ENCODE measurements at regions not wholly inside any gene's neighbourhood (a gene's known extent, or its start where the extent isn't known, plus 50 kb on each side); places are given as distances from the start of the nearest gene placed in this dataset.
"Not testable (repeated sequence)": the region's sequence is repeated elsewhere in the genome, so short reads cannot be mapped to it uniquely, and the experiment has no call there.

DNA sequence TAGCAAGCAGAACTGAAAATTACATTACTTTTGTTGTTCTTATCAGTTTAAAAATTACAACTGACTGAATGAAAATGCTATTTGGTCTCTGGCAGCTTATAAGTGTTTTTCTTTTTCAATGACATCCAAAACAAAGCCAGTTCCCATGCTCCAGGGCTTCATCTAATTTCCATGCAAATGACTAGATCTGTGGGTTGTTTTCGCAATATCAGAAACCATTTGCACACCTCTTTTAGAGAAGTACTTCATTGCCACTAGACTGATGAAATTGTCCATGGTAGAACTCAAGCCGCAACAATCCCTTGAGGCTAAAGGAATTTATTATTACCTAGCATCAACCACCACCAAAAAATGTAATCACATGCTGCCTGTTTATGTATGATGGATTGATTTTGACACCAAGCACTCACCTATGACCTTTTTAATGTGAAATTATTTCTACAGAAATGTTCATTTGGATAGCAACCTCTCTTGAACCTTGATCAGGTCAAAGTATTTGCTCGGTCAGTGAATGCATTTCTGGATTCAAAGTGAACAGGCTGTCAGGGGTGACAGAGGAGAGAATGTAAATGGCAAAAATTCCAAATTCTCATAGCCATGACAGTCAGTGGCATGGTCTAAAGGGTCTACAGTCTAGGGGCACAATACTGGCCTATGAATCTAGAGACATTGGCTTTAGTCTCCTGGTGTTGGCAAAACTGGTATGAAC is 769.3 kb downstream of the SORCS1 start:
- no peak for DNase-seq (ENCODE audit: low read depth in 2 of 3, low spot score in 2 of 3)

DNA sequence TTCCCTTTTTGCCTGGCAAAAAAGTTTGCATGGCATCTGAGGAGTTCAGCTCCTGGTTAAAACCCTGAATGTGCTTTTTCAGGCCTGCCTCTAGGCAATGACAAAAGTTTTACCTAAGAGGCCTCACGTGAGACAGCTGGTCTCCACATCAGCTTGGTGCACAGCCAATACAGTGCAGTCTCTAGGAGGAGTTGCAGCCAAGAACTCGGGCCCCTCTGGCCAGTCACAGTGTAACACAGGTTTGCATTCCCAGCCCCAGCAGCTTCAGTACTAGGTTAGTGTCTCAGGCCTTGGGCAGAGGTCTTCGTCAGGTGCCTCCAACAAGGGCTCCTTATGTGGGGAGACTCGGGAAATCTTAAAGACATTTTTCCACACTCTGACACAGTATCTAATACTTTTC is 771.7 kb downstream of the SORCS1 start:
- DNase-seq (ENCODE audit: low read depth in 2 of 3, low spot score in 2 of 3), result no peak

DNA sequence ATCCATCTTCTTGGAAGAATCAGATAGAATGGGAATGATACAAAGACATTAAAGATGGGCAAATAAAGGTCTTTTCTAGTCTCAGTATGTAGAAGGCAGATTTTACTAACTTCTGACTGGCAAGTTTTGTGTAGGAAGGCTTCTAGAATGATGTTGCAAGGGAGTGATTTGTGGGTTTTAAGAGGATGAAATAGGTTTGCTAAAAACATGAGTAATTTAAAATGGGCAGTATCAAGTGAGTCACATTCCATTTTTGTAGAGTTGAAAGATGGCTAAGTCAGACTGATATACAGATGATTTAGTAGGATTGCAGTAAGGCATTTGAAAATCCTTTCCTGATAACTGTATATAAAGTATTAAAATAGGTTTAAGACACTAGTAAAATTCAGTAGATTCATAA is 777.4 kb downstream of the SORCS1 start:
- no peak for DNase-seq (ENCODE audit: low read depth in 2 of 3, low spot score in 2 of 3)

DNA sequence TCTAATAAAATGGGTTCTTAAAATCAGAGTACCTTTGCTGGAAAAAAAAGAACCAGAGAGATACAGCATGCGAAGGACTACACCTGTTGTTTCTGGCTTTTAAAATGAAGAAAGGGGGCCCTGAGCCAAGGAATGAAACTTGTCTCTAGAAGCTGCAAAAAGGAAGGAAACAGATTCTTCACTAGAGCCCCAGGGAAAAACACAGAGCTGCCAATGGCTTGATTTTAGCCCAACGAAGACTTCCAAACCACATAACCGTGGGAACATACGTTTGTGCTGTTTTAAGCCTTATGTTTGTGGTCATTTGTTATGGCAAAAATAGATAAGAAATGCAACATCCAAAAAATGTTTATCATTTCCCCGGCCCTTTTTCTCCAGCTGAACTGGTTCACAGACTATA is 780.0 kb downstream of the SORCS1 start:
- DNase-seq (ENCODE audit: low read depth in 2 of 3, low spot score in 2 of 3), result no peak

DNA sequence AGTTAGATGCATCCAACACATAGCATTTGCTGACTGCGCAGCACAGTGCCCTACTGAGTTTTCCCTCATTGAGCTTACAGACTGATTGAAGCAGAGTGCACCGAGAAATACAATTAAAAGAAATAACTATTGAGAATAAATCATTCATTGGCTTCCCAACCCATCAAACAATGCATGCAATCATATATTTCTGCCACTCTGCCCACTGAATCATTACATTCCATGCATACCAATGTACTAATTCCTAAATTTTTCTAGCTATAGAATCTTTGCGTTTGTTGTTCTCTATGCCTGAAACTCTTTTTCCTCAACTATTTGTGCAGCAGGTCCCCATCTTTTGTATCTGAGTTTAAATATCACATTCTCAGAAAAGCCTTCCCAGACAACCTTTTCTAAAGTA is 783.8 kb downstream of the SORCS1 start:
- DNase-seq (ENCODE audit: low read depth in 2 of 3, low spot score in 2 of 3), result no peak

DNA sequence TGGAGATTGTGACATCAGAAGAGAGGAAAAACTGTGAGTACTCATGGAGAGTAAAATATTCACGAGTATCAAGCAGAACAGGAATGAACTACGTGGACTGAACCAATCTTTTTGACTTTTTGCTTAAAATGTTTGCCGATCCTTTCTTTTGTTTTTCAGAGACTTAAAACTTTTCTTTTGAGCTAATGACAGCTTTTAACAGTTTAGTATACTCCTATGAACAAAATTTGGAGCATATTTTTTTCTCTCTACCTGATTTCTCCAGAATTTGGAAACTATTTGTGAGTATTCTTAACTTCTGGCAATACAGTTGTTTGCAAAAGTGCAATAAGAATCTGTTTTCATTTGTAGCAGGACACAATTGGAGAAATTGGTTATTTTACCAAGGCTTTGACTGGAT is 786.3 kb downstream of the SORCS1 start:
- no peak for DNase-seq (ENCODE audit: low read depth in 2 of 3, low spot score in 2 of 3)

DNA sequence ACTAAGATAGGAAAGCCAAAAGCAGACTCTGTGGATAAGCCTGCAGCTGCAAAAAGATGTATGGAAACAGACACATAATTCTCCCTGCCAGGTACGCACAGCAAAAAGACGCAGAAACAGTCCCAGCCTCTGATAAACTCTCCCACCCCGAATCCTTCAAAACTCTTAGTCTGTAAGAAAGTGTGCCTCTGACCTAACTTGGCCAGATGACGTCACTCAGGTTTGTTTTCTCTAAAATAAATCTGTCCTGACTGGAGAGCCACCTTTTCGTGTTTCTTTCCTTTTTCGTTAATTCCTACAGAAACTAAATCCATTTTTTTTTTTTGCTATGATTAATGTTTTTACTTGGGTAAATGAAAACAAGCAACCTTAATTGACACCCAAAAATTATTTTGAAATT is 793.8 kb downstream of the SORCS1 start:
- no peak for DNase-seq (ENCODE audit: low read depth in 2 of 3, low spot score in 2 of 3)

DNA sequence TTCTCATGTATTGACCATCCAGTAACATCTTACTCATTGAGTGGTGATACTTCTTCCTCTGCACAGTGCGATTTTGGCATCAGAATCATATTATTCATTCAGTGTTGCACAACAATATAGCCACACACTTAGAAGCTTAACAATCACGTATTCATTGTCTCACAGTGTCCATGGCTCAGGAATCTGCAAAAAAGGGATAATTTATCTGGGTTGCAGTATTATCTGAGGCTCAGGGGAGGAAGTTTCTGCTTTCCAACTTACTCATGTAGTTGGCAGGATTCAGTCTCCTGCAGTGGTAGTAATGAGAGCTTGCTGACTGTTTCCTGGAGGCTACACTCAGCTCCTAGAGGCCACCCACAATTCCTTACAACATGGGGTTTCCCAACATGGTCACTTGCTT is 803.6 kb downstream of the SORCS1 start:
- no peak for DNase-seq (ENCODE audit: low read depth in 2 of 3, low spot score in 2 of 3)

DNA sequence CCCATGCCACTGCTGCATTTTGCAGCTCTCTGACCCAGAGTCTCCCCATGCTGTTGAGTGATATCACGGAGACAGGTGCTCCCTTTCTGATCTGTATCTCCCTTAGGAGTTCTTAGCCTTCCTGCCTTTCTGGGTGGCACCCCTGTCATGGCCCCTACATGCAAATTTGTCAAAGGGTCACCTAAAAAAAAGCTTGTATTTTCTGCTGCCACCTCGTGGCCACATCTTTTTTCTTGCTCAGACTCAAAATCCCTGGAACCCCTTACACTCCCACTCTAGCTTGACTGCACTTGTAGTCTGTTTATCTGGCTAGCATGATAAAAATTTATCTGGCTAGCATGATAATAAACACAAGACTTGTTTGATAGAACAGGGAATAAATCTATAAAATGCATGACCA is 809.1 kb downstream of the SORCS1 start:
- no peak for DNase-seq (ENCODE audit: low read depth in 2 of 3, low spot score in 2 of 3)

DNA sequence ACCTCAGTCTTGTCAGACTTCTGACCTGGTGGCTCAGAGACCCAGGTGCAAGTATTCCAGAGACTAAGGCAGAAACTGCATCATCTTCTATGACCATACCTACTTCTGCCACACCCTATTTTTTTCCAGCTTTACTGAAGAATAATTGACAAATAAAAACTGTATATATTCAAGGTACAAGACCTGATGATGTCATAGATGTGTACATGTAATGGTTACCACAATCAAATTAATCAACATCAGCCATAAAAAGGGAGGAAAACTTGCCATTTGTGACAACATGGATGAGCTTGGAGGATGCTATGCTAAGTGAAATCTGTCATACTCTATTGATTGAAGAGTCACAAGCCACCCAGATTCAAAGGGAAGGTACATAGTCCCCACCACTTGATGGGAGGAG is 815.6 kb downstream of the SORCS1 start:
- DNase-seq (ENCODE audit: low read depth in 2 of 3, low spot score in 2 of 3), result no peak

DNA sequence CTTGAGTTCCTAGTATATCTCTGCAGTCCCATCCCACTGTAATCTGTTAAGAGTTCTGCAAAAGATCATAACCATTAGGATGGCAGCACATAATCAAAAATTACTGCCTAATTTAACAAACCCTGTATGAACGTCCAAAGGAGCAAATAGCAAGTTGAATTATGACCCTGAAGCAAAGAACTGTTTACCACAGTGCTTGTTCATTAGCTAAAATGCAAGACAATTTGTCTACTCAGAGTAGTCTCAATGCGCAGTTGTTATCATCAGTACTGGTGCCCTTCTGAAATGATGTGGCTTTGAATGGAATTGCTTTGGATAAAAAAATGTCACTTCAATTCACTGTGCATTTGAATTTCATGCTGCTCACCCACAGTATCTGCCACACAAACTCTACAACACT is 817.0 kb downstream of the SORCS1 start:
- no peak for DNase-seq (ENCODE audit: low read depth in 2 of 3, low spot score in 2 of 3)

DNA sequence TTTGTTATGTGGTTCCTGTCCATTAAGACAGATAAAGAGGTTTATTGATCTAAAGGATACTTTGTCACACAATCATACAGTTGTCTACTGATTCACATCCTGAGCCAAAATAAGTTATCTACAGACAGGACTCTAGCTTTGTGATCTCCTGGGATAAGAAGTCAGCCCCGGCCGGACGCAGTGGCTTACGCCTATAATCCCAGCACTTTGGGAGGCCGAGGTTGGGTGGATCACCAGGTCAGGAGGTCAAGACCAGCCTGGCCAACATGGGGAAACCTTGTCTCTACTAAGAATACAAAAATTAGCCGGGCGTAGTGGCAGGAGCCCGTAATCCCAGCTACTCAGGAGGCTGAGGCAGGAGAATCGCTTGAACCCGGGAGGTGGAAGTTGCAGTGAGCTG is 821.0 kb downstream of the SORCS1 start:
- DNase-seq (ENCODE audit: low read depth in 2 of 3, low spot score in 2 of 3), result not testable (repeated sequence)

DNA sequence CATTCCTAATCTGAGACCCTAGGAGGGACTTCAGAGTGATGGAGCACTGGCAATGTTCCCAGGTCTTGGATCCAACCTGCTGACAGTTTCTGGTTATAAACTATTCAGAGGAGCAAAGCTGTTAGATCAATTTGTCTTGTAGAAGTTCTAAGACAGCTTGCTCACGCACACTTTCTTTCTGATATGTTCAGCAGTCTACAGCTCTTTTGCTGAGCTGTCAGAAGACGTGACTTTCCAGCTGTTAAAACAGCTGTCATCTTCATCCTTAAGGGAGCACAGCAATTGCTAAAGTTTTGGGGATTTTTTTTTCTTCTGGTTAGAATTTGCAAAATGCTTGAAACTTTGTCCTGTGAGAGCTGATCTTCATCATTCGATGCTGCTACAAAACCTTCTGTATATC is 823.1 kb downstream of the SORCS1 start:
- DNase-seq (ENCODE audit: low read depth in 2 of 3, low spot score in 2 of 3), result no peak

DNA sequence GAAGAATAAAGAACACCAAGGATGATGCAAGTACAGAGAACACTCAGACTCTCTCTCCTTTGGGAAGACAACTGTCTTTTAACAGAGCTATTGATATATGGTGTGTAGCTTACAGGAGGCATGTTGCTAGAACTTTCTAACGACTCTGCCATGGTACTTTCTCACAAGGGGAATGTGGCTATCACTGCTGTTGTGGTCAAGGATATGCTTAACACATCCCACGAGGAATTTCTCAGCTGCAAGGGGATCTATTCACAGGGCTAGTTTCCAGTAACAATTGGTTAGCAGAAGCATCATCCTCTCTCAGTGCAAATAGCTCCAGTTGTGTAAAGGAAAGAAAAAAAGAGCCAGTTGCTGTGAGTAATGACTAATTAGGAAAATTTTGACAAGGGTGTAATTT is 826.0 kb downstream of the SORCS1 start:
- no peak for DNase-seq (ENCODE audit: low read depth in 2 of 3, low spot score in 2 of 3)

DNA sequence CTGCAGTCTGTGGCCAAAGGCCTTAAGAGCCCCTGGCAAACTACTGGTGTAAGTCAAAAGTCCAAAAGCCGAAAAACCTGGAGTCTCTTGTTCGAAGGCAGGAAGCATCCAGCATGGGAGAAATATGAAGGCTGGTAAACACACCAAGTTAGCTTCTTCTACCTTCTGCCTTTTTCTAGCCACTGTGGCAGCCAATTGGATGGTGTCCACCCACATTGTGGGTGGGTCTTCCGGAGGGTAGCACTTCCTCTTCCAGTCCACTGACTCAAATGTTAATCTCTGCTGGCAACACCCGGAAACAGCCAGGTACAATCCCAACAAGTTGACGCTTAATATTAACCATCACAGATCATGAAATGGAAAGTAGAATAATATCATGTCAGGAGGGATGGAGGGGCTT is 827.6 kb downstream of the SORCS1 start:
- DNase-seq (ENCODE audit: low read depth in 2 of 3, low spot score in 2 of 3), result no peak

DNA sequence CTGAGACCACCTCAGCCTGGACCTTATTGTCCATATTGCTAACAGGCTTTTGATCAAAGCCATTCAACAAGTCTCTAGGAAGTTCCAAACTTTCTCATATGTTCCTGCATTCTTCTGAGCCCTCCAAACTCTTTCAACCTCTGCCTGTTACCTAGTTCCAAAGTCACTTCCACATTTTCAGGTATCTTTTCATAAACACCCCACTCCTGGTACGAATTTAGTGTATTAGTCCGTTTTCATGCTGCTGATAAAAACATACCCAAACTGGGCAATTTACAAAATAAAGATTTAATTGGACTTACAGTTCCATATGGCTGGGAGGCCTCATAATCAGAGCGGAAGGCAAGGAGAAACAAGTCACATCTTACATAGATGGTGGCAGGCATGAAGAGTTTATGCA is 836.8 kb downstream of the SORCS1 start:
- DNase-seq (ENCODE audit: low read depth in 2 of 3, low spot score in 2 of 3), result no peak

DNA sequence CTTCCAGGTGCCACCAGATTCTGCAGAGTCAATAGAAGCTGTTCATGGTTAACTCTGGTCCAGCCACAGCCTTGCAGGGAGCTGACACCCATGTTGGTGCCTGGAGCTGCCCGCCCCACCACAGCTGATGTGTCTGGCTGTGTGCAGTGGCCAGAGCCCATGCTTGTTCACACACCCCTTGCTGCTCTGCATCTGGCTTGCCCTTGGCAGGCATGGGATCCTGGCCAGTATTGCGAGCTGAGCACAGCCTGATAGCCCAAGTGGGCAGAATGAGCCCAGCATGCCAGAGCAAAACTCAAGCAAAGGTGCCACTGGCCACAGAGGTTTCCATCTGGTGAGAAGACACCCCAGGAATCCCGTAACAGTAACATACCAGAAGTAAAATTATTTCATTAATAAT is 843.6 kb downstream of the SORCS1 start:
- no peak for DNase-seq (ENCODE audit: low read depth in 2 of 3, low spot score in 2 of 3)

DNA sequence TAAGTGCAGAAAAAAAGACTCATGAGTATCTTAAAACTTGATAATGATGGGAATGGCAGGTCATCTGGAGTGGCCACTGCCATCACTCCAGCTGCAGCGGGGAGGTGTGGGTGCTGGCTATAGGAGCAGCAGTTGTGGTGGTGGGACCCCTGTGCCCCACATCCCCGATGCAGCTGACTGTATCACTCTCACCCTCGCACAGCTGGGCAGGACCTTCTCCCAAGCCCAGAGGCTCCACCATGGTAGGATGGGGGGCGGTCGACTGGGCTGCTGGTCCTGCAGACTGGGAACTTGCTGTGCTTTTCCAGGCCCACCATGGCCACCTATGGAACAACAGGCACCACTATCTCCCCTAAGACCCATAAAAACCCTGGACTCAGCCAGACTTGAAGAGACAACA is 844.4 kb downstream of the SORCS1 start:
- DNase-seq (ENCODE audit: low read depth in 2 of 3, low spot score in 2 of 3), result no peak

DNA sequence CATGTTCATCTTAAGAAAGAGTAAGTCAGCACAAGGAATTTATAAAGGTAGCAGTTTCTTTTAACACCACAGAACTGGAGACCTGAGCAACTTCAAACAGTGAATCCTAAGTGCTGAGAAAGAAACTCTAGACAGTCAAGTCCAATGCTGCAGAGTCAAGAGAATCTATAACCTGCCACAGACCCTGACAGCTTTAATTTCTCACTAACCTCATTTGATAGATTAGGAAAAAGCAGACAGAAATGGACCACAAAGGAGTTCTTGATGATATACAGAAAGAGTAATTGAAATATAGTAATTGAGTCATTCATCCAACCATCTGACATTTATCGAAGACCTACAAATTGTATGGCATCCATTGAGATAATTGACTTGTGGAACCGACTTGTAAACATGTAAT is 847.0 kb downstream of the SORCS1 start:
- DNase-seq (ENCODE audit: low read depth in 2 of 3, low spot score in 2 of 3), result no peak

DNA sequence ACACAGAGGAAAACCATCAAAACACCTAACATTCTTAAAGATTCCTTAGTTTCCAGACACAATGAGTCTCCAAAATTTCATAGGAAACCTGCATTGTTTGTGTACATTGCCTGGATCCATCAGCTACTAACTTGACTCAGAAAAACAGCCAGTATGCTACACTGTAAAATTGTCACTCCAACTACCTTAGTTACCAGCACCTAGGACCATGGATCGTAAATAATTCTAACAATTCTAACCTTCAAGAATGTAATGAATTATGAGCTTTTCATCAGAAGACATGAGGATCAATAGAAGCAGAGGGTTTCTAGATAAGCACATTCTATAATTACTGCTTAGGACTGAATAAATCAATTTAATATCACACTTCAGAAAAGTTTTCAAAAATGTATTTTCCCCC is 851.5 kb downstream of the SORCS1 start:
- no peak for DNase-seq (ENCODE audit: low read depth in 2 of 3, low spot score in 2 of 3)

DNA sequence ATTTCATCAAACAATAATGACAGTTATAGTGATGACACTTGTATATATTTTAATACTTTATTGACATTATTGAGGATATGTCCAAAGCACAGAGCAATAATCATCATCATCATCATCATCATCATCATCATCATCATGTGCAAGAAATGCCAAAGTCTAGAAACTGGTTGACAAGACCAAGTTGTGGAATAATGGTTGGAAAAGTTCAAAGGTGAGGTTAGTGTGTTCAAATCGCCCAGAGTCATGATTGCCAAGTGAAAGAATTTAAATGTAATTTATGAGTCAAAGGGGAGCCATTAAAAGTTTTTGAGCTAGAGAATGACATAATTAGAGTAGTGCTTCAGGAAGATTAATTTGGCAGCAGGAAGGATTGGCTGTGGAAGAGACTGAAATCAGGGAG is 852.4 kb downstream of the SORCS1 start:
- DNase-seq (ENCODE audit: low read depth in 2 of 3, low spot score in 2 of 3), result no peak

DNA sequence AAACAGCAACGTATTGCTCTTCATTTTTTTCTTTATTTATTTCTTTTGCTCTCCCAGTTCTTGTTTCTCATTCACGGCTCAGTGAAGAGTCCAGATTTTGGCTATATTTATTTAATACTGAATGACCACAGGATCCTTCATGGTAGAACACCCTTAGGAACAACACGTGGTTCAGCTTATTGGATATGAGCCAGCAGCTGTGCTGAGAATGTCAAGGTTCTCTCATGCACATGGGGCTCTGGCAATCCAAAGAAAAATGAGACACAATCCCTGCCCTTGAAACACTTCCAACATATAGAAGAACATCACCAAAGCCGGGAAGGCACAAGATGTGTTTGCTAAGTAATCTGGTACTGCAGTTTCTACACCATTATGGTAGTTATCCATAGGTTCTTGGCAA is 852.9 kb downstream of the SORCS1 start:
- no peak for DNase-seq (ENCODE audit: low read depth in 2 of 3, low spot score in 2 of 3)

DNA sequence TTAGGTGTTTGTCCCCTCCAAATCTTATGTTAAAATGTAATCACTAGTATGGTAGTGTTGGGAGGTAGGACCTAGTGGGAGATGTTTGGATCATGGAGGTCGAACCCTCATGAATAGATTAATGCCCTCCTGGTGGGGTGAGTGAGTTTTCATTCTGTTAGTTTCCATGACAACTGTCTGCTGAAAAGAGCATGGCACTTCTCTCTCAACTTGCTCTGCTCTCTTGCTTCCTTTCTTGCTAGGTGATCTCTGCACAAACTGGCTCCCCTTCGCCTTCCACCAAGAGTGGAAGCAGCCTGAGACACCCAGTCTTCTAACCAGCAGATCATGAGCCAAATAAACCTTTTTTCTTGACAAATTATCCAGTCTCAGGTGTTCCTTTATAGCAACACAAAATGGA is 853.9 kb downstream of the SORCS1 start:
- DNase-seq (ENCODE audit: low read depth in 2 of 3, low spot score in 2 of 3), result no peak
